Transverse colon (tissue), 4 donors: ENCODE measurements at regions not wholly inside any gene's neighbourhood (a gene's known extent, or its start where the extent isn't known, plus 50 kb on each side); places are given as distances from the start of the nearest gene placed in this dataset.

Source experiments
- DNase-seq: peaks from one replicate; pipeline ENCODE4 v3.0.0-alpha.2; 2019
- H3K27ac ChIP-seq, 4 donors: fragments of 200-600 bp; sonication (generic); 2 replicates each; pipeline ENCODE4 v1.5.1; 2016 to 2018; ENCODE audit warnings: inconsistent platforms in 4 of 4
- H3K27me3 ChIP-seq: fragments of 200-600 bp; sonication (generic); 2 replicates; pipeline ENCODE4 v1.5.1; 2017; ENCODE audit warnings: inconsistent platforms
- H3K36me3 ChIP-seq, 4 donors: fragments of 200-600 bp; sonication (generic); 2 replicates each; pipeline ENCODE4 v1.5.1; 2017 to 2019; ENCODE audit warnings: inconsistent platforms in 4 of 4
- H3K4me1 ChIP-seq, 4 donors: fragments of 200-600 bp; sonication (generic); 2 replicates each; pipeline ENCODE4 v1.5.1; 2017 to 2020; ENCODE audit warnings: inconsistent platforms in 4 of 4
- H3K4me3 ChIP-seq, 4 donors: fragments of 200-600 bp; sonication (generic); 1 replicate in 1 of 4; 2 replicates in 3 of 4; pipeline versions ENCODE4 v1.5.1 to v1.6.1; 2017 to 2019; ENCODE audit warnings: inconsistent platforms in 4 of 4
- H3K9me3 ChIP-seq, 2 donors: fragments of 200-600 bp; sonication (generic); 2 replicates each; pipeline ENCODE4 v1.5.1; 2017 to 2019; ENCODE audit warnings: inconsistent platforms in 2 of 2
- CTCF ChIP-seq, 5 experiments: fragments of 200-600 bp in 3 of 5; fragments of 450-650 bp in 2 of 5; sonication (generic) in 3 of 5; IDR thresholded peaks; 1 replicate in 2 of 5; 2 replicates in 3 of 5; pipeline ENCODE4 v1.5.1; 2016 to 2017; ENCODE audit warnings: antibody characterized with exemption in 5 of 5, inconsistent platforms in 3 of 5, mild to moderate bottlenecking in 2 of 5, moderate library complexity in 1 of 5
- EP300 ChIP-seq: sonication (generic); formaldehyde crosslinking; IDR thresholded peaks from one replicate; pipeline ENCODE4 v1.6.1; 2017; ENCODE audit warnings: antibody characterized with exemption, low read depth
- POLR2A ChIP-seq: fragments of 450-650 bp; IDR thresholded peaks from one replicate; pipeline ENCODE4 v1.6.1; 2016; ENCODE audit warnings: antibody characterized with exemption, mild to moderate bottlenecking, moderate library complexity
- POLR2AphosphoS5 ChIP-seq, 3 donors: sonication (generic); formaldehyde crosslinking; IDR thresholded peaks; one replicate each; pipeline ENCODE4 v1.6.1; 2016; ENCODE audit warnings: antibody characterized with exemption in 3 of 3
- WGBS, 2 donors: methylation state at CpG; one replicate each; pipeline ENCODE4 v1.1.5; 2018; ENCODE audit warnings: low coverage in 1 of 2; 5-methylcytosine and 5-hydroxymethylcytosine counted together
- in situ Hi-C, 4 donors: fragments of 200-750 bp; cut with MboI; loops; one replicate each; pipeline versions ENCODE4 v1.15.0 to v1.15.1; 2017; ENCODE audit warnings: low sequenced_read_pairs in 3 of 4, low pct_ligation_motif_present in 1 of 4, low pct_unique_long_range_greater_than_20kb in 1 of 4
- intact Hi-C: fragments of 100-400 bp; cut with DNase I; formaldehyde crosslinking; loops from one replicate; pipeline ENCODE4 v1.15.1; 2023; ENCODE audit warnings: low total_unique reads

- Histone ChIP-seq H3K4me3 (no peak overlapping the region), H3K4me1 (no peaks in the 10 kb centered on the region), H3K27me3 (no peaks in the 10 kb centered on the region), H3K9me3 (no peaks in the 10 kb centered on the region), H3K36me3 (no peaks in the 10 kb centered on the region), H3K27ac (no peak overlapping the region)
- in situ Hi-C loops (no loop called here), intact Hi-C loops (no loop called here)
- whole genome bisulfite sequencing, 2 donors: 82% methylated on average over 5 of the region's 5 CpGs; no CpG with 5 or more reads in 1 of the 2 donors
- DNase-seq: no peak
- TF ChIP-seq CTCF (IDR thresholded peaks at IDR 0.05): no peak
- no peak for TF ChIP-seq POLR2AphosphoS5 (IDR thresholded peaks at IDR 0.05)
- no peak for TF ChIP-seq EP300
- no peak for TF ChIP-seq POLR2A
Measured at GRCh38 chrX:43106009-43106408, 328.0 kb upstream of the PPP1R2C start.

GRCh38 chrX:43108828-43109227 is 330.9 kb upstream of the PPP1R2C start:
- in situ Hi-C loops: no loop called here
- 42% methylated on average over 2 of the region's 2 CpGs; no CpG with 5 or more reads in 1 of the 2 donors for WGBS, 2 donors
- no peak for DNase-seq

GRCh38 chrX:43121637-43122036 is 343.7 kb upstream of the PPP1R2C start:
- no peak for DNase-seq
- Histone ChIP-seq H3K36me3 (no peaks in the 10 kb centered on the region), H3K4me1 (no peaks in the 10 kb centered on the region), H3K4me3 (no peak overlapping the region), H3K27ac (no peak overlapping the region), H3K27me3 (no peaks in the 10 kb centered on the region), H3K9me3 (no peaks in the 10 kb centered on the region)
- 100% methylated on average over 1 of the region's 1 CpG; no CpG with 5 or more reads in 1 of the 2 donors for WGBS, 2 donors
- TF ChIP-seq POLR2A (no peak), CTCF (IDR thresholded peaks at IDR 0.05) (no peak), EP300 (no peak), POLR2AphosphoS5 (IDR thresholded peaks at IDR 0.05) (no peak)
- in situ Hi-C loops: no loop called here
- intact Hi-C loops: no loop called here

More at GRCh38 chrX:43108828-43109227, 330.9 kb upstream of the PPP1R2C start:
- intact Hi-C loops: no loop called here
- H3K27ac ChIP-seq: no peak overlapping the region
- H3K4me1 ChIP-seq: no peaks in the 10 kb centered on the region
- H3K4me3 ChIP-seq: no peak overlapping the region
- H3K27me3 ChIP-seq: no peaks in the 10 kb centered on the region
- no peaks in the 10 kb centered on the region for H3K36me3 ChIP-seq
- H3K9me3 ChIP-seq: no peaks in the 10 kb centered on the region
- no peak for TF ChIP-seq POLR2AphosphoS5 (IDR thresholded peaks at IDR 0.05)
- no peak for TF ChIP-seq POLR2A
- no peak for TF ChIP-seq CTCF (IDR thresholded peaks at IDR 0.05)
- no peak for TF ChIP-seq EP300

GRCh38 chrX:43139645-43140044 is 361.7 kb upstream of the PPP1R2C start:
- Histone ChIP-seq H3K27me3 (no peaks in the 10 kb centered on the region), H3K9me3 (no peaks in the 10 kb centered on the region), H3K27ac (no peak overlapping the region), H3K36me3 (no peaks in the 10 kb centered on the region), H3K4me1 (no peaks in the 10 kb centered on the region), H3K4me3 (no peak overlapping the region)
- in situ Hi-C loops (no loop called here), intact Hi-C loops (no loop called here)
- no peak for DNase-seq
- WGBS, 2 donors: 80 to 83% methylated on average over 1 of the region's 1 CpG
- TF ChIP-seq CTCF (IDR thresholded peaks at IDR 0.05): no peak
- TF ChIP-seq POLR2AphosphoS5 (IDR thresholded peaks at IDR 0.05): no peak
- TF ChIP-seq EP300: no peak
